ENCODE measurements at regions not wholly inside any gene's neighbourhood (a gene's known extent, or its start where the extent isn't known, plus 50 kb on each side); places are given as distances from the start of the nearest gene placed in this dataset.
"Not testable (repeated sequence)": the region's sequence is repeated elsewhere in the genome, so short reads cannot be mapped to it uniquely, and the experiment has no call there.

GRCh38 chr12:4822572-4822971 lies 87.1 kb upstream of the KCNA1 start:
- ATAC-seq, result no peak

DNA sequence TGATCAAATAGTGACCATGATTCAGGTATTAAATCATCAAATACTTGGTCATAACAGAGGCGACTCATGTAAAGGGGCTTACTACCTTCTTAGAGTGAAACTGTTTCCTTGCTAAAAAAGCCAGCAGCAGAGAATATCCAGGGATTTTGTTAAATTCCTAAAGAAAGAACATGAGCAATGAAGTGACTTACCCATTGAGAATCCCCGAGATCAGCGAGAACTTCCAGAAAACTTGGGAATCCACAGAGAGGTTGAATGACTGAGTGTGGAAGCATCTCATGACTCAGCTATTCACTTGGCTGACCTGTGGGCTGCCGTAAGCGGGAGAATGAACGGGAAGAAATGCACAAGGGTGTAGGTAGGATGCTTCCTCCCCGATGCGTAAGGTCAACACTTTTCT lies 85.3 kb upstream of the KCNA1 start:
- ATAC-seq, result no peak

DNA sequence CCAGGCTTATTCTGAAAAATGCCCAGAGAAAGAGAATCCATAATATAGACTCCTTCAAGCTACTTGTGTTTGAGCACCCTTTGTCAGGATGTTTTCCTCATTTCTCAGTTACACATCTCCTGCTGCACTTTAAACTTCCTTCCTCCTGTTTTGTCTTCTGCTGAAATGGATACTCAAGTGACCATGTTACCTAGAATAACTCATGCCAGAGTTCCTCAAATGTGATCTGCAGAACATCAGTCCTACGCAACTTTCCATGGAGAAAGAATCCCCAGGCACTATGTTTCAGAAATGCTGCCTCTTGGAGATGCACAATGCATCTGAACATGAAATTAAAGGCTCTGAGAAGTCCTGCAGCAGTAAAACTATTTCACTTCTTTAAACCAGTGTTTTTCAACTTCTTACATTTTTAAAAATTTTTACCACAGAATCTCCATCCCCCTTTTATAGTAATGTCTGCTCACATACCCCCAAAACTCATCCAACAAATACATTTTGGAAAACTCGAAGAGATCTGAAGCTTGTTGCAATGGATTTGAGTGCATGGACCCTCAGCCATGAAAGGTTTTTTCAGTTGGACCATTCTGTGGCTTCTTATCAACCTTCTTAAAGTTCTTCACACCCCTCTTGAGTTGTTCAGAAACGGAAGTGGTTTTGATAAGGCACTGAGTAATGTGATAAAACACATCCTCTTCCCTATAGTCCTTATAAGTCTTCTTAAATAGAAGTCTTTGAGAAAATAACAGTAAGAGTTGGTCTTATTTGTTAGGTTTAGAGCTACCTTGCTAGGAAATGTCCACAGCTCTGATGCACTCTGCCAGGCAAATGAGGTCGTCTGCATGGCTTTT lies 84.5 kb upstream of the KCNA1 start:
- no peak for ATAC-seq

GRCh38 chr12:4826909-4827308 lies 82.8 kb upstream of the KCNA1 start:
- no peak for ATAC-seq

GRCh38 chr12:4828176-4828575 lies 81.5 kb upstream of the KCNA1 start:
- ATAC-seq, result no peak

DNA sequence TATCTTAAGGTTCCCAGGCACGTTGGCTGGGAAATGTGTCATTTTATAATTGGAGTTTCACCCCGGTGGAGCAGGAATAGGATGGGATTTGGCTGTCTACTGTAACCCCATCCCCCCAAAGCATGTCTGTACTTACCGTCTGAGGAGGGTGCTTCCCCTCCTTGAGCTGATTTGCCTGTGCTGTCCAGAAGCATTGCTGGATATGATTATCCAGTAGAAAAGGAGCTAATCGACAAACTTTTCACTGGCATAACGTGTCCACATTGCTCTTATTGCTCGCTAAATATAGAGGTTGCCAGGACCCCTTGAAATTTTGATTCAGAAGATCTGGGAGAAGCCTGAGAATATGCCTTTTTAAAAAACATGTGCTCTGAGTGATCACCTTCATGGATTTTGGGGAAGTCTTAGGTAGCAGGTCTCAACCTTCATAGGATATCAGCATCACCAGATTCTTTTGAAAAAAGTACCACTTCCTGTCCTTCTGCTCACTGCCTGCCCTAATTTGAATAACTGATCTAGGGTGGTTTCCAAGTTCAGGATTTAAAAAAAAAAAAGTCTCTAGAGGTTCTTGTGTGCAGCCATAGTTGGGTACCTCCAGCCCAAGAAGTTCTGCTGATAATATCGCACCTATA lies 80.4 kb upstream of the KCNA1 start:
- ATAC-seq, result peak; percentile 36

GRCh38 chr12:4829793-4830162 lies 79.9 kb upstream of the KCNA1 start:
- ATAC-seq, result no peak

DNA sequence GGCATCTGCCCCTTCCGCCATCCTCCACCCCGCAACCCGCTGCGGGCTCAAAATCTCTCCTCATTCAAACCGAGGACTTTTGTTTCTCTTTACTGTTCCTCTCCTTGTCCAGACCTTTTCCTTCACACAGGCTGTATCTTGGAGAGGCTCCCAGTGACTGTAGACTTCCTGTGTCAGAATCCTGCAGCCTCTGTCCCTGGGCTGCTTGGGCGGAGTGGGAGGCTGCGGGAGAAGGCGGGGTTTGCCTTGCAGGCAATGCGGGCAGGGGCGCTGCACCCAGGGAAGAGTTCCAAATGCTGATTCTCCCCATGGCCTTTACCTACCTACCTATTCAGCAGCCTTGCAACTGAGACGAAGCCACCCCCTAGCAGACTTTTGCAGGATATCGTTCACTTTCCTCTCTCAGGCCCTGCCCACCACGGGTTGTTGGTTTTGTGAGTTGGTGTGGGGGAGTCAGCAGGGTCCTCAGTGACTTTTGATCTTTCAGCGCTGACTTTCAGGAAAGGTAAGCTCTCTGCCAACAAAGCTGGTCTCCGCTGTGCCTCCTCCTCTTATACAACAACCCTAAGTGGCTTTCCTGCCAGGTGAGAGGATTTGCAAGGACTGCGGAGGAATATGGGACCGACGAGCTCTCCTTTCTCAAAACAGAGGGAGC lies 79.0 kb upstream of the KCNA1 start:
- no peak for ATAC-seq

- no peak for ATAC-seq
Observed at GRCh38 chr12:4833053-4833452, 76.7 kb upstream of the KCNA1 start.

GRCh38 chr12:4833524-4833923 lies 76.2 kb upstream of the KCNA1 start:
- no peak for ATAC-seq

DNA sequence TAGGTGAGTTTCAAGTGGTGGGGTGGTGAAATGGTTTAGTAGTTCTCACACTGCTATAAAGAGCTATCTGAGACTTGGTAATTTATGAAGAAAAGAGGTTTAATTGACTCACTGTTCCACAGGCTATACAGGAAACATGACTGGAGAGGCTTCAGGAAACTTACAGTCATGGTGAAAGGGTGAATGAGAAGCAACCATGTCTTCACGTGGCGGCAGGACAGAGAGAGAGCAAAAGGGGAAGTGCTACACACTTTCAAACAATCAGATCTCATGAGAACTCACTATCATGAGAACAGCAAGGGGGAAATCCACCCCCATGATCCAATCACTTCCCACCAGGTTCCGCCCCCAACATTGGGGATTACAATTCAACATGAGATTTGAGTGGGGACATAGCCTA lies 67.3 kb upstream of the KCNA1 start:
- not testable (repeated sequence) for ATAC-seq

DNA sequence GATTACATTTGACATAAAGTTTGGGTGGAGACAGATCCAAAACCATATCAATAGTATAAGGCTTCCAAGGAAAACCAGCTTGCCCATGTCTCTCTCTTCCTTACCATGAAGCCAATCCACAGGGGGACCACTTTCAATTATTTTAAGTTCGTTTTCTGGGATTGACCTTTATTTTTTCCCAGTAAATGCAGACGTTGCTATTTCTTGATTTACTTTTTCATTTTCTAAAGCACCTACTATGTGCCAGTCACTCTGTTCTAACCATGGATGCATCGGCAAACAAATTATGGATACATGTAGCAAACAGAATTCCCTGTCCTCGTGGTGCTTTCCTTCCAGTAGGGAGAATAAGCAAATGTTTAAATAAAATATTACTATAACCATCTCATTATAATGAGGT lies 65.8 kb upstream of the KCNA1 start:
- ATAC-seq, result no peak

DNA sequence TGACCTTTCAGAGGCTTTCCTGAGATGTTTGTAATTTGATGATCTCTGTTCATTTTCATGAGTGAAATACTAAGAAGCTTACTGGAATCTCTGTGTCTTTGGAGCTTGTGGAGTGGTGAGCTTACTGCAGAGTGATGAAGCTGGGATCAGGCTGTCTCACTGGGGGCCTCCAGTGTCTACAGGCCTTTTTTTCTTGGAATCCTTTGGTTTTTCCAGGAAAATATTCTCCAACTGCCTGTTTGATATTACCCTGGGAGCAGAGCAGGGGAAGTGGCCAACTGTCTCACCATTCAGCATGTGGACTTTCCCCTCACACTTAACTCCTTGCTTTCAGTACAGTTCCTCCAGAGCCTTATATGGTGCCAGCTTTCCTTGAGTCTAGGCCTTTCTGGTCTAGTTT lies 62.0 kb upstream of the KCNA1 start:
- no peak for ATAC-seq

GRCh38 chr12:4849115-4849541 lies 60.6 kb upstream of the KCNA1 start:
- no peak for ATAC-seq

DNA sequence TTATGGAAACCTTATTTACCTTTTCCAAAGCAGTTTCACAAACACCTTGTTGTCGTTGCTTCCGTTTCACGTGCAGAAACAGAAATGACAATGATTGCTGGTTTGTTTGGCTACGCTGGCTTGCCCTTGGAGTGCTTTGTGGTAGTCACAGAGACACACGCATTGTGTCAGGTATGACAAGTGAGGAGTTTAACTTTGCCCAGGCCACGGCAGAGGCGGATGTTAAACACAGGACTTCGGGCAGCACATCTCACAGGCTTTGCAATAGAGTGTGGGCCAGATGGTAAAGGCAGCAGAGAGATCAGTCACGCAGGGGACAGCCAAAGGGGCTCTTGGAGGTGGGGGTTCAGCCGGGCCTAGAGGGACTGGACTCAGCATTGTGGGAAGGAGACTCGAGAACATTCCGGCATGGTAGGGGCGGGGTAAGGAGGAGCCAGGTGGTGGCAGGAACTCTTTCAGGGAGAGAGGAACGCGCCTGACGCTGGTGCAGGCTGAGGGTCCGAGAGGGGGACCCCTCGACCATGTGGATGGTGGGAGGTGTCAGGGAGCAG lies 59.8 kb upstream of the KCNA1 start:
- no peak for ATAC-seq

GRCh38 chr12:4850857-4851380 lies 58.8 kb upstream of the KCNA1 start:
- ATAC-seq, result no peak

- ATAC-seq, result no peak
Observed at GRCh38 chr12:4852308-4852707, 57.4 kb upstream of the KCNA1 start.

DNA sequence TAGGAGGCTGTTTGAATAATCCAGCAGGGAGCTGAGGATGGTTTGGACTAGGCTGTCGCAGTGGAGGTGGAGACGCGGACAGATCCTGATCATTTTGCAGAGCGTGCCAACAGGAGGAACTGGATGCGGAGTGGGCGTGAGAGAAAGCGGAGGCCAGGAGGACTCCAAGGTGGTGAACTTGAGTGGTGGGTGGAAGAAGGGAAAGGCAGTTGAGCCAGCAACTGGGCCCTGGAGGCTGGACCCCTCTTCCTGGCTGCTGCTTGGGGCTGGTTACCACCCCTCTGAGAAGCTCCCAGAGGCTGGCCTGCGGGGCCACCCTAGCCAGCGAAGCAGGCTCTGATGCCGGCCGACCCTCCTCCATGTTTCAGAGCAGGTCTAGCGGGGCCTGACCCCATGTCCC lies 56.8 kb upstream of the KCNA1 start:
- ATAC-seq, result no peak

DNA sequence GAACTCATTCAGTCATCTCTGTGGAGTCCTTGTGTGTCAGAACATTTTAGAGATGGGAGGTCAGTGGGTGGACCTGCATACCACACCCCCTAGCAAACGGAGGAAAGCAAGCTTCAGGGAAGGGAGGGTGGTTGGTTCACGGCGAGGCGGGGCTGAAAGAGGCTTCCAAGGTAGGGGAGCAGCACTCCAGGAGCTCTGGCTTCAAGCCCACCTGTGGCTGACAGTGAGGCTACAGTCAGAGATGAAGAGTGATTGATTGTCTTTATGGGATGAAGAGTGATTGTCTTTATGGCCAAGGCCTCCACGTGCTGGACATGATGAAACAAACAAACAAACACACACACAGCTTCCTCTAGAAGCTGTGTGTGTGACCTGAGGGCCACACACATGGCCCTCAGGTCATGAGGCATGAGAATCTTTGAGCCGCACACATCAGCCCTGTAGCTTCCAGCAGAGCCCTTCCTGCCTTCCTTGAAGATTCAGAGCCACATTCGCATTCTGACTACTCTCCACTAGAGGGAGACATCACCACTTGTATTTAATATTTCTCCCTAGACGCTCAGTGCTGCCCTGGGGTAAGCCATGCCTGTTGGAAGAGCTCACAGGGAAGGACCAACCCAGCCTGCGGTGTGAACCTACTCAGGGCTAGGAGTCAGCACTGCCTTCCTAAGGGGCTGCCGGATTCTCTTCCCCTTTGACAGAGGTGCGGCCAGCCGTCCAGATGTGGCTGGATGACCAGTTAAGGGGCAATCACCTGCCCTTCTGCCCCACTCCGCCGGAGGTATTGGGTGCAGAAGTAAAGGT lies 54.4 kb upstream of the KCNA1 start:
- ATAC-seq, result peak; percentile 74

DNA sequence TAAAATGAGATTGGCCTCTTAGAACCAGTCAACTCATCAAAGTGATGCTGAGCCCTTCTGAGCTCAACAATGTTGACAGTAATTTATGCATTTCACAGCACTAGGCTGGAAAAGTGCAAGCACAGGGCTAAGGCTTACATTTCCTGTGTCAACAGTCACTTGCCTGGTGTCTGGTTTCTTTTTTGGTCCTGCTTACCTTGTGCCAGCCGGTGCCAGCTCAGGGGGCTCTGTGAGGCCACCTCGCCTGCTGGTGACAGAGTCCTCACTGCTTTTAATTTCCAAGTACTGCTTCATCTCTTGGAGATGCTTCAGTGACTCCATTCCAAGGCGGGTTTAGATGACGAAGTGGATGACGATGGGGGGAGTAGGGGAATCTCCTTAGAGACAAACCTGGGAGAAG lies 53.1 kb upstream of the KCNA1 start:
- no peak for ATAC-seq

DNA sequence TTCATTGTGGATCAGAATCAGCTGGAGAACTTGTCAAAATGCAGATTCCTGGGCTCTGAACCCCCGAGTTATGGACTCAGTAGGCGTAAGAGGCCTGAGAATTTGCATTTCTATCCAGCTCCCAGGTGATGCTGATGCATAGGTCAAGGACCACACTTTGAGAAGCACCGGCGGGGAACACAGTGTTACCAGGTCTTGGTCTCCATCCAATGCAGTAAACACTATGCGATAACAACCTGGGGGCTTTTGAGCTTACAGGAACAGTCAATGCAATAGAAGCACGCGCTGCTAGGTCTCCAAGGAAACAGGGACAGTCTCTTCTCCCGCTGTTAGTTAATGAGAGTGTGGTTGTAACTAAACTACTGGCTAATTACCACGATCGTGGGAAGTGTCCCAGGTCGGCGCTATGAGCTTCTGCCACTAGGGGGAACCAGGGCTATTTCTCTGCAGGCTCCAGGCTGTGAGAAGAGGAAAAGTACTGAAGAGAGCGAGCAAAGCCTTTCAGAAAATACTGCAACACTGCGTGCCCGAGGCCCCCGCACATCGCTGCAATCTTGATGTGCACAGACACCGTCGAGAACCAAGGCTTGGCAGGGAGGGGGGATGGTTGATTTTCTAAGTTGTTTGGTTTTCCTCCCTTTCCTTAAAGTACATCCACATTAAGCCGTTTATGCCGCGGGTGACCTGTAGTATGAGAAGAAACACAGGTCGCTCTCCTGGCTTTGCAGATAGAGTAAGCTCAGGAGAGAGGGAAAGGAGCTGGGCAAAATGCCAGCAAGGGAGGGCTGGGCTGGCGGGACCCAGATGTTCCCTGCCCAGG lies 52.0 kb upstream of the KCNA1 start:
- peak; percentile 74 for ATAC-seq

DNA sequence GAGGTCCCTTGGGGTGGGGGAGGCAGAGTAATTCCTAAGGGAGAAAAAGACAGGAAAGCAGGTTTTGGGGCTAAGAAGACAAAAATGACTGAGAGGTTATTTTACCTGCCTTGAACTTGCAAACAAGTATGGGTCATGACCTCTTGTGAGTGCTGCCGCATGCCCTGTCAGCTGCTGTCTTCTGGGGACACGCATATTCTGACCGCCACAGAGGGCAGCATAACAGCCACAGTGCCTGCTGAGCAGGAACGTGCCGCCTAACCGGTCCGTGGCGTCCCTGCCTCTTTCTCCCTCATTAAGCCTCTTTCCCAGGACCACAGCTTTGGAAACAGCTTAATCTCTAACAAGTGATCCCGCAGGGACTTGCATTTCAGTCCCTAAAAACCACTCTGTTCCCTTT lies 51.3 kb upstream of the KCNA1 start:
- ATAC-seq, result peak; percentile 49
